ENCODE measurements at regions not wholly inside any gene's neighbourhood (a gene's known extent, or its start where the extent isn't known, plus 50 kb on each side); places are given as distances from the start of the nearest gene placed in this dataset.

DNA sequence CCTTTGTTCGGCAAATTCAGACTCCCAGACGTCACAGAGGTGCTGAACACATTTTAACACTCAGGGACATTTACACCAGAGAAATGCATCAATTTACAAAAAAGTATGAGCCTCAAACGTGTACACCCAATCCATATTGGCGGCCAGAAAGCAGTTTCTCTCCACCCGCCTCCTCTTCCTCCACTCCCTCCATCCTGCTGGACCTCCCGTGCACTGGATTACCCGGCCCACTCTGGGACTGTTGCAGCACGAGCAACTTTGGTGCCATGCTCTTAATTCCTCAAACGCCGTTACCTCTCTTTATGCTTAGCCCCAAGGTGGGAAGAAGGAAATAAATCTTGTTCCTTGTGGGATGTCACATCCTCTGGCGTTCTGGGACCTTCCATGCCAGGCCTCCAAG is 243.4 kb downstream of the ZNF516 start (continued):
- no peak for TF ChIP-seq MTA1 (IDR thresholded peaks at IDR 0.05; ENCODE audit: borderline replicate concordance)
- TF ChIP-seq RBM39 (optimal IDR thresholded peaks at IDR 0.05; ENCODE audit: low read depth, low read length), result no peak
- no peak for TF ChIP-seq ZNF282 (CRISPR knock-in tag; IDR thresholded peaks at IDR 0.05)
- no peak for TF ChIP-seq ZNF507 (tag; conservative IDR thresholded peaks at IDR 0.05)
- TF ChIP-seq, protein P1, sequence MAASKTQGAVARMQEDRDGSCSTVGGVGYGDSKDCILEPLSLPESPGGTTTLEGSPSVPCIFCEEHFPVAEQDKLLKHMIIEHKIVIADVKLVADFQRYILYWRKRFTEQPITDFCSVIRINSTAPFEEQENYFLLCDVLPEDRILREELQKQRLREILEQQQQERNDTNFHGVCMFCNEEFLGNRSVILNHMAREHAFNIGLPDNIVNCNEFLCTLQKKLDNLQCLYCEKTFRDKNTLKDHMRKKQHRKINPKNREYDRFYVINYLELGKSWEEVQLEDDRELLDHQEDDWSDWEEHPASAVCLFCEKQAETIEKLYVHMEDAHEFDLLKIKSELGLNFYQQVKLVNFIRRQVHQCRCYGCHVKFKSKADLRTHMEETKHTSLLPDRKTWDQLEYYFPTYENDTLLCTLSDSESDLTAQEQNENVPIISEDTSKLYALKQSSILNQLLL (CRISPR knock-in tag; IDR thresholded peaks at IDR 0.05; ENCODE audit: borderline replicate concordance), result no peak
- TF ChIP-seq, protein P2, sequence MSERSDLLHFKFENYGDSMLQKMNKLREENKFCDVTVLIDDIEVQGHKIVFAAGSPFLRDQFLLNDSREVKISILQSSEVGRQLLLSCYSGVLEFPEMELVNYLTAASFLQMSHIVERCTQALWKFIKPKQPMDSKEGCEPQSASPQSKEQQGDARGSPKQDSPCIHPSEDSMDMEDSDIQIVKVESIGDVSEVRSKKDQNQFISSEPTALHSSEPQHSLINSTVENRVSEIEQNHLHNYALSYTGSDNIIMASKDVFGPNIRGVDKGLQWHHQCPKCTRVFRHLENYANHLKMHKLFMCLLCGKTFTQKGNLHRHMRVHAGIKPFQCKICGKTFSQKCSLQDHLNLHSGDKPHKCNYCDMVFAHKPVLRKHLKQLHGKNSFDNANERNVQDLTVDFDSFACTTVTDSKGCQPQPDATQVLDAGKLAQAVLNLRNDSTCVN (CRISPR knock-in tag; IDR thresholded peaks at IDR 0.05), result no peak
- no peak for TF ChIP-seq ATF1 (CRISPR knock-in tag; IDR thresholded peaks at IDR 0.05)
- TF ChIP-seq ATF1 (tag; IDR thresholded peaks at IDR 0.05), result no peak
- TF ChIP-seq, protein P3, sequence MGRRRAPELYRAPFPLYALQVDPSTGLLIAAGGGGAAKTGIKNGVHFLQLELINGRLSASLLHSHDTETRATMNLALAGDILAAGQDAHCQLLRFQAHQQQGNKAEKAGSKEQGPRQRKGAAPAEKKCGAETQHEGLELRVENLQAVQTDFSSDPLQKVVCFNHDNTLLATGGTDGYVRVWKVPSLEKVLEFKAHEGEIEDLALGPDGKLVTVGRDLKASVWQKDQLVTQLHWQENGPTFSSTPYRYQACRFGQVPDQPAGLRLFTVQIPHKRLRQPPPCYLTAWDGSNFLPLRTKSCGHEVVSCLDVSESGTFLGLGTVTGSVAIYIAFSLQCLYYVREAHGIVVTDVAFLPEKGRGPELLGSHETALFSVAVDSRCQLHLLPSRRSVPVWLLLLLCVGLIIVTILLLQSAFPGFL (CRISPR knock-in tag; IDR thresholded peaks at IDR 0.05), result no peak
- TF ChIP-seq ARNT (IDR thresholded peaks at IDR 0.05), result no peak
- no peak for TF ChIP-seq DIDO1 (tag; IDR thresholded peaks at IDR 0.05; ENCODE audit: low read depth)

All from K562 (cell line).